ENCODE measurements at regions not wholly inside any gene's neighbourhood (a gene's known extent, or its start where the extent isn't known, plus 50 kb on each side); places are given as distances from the start of the nearest gene placed in this dataset.

DNA sequence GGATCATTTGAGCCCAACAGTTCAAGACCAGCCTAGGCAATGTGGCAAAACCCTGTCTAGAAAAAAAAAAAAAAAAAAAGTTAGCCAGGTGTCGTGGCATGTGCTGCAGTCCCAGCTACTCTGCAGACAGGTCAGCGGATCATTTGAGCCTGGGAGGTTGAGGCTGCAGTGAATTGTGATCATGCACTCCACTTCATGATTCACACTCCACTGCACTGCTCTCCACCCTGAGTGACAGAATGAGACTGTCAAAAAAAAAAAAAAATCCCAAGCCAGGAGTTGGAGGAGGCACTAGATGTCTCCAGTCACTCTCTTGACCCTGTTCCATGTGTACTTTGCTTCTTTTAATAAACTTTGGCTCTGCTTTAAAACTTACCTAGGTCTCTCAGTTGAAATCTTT is 51.0 kb upstream of the OLFM3 start:
- no peak for DNase-seq

Measured in EL (cell line).